ENCODE measurements at regions not wholly inside any gene's neighbourhood (a gene's known extent, or its start where the extent isn't known, plus 50 kb on each side); places are given as distances from the start of the nearest gene placed in this dataset.

GRCh38 chr11:11710556-11710955, 88.8 kb upstream of the GALNT18 start:
- H3K36me3 ChIP-seq = no peaks in the 10 kb centered on the region
- H3K27ac ChIP-seq = no peak overlapping the region
- DNase-seq = no peak
- peaks cover 0 to 8% (median 4%) of the 10 kb centered on the region in 3 donors for H3K9me3 ChIP-seq
- TF ChIP-seq POLR2A (IDR thresholded peaks at IDR 0.05) = no peak
- TF ChIP-seq, protein P1, sequence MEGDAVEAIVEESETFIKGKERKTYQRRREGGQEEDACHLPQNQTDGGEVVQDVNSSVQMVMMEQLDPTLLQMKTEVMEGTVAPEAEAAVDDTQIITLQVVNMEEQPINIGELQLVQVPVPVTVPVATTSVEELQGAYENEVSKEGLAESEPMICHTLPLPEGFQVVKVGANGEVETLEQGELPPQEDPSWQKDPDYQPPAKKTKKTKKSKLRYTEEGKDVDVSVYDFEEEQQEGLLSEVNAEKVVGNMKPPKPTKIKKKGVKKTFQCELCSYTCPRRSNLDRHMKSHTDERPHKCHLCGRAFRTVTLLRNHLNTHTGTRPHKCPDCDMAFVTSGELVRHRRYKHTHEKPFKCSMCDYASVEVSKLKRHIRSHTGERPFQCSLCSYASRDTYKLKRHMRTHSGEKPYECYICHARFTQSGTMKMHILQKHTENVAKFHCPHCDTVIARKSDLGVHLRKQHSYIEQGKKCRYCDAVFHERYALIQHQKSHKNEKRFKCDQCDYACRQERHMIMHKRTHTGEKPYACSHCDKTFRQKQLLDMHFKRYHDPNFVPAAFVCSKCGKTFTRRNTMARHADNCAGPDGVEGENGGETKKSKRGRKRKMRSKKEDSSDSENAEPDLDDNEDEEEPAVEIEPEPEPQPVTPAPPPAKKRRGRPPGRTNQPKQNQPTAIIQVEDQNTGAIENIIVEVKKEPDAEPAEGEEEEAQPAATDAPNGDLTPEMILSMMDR (IDR thresholded peaks at IDR 0.05) = no peak
- 76 to 79% methylated on average over 4 of the region's 4 CpGs for WGBS, 2 donors
- no peaks in the 10 kb centered on the region for H3K4me1 ChIP-seq
- intact Hi-C loops (cut with DNase I) = no loop called here
- H3K4me3 ChIP-seq = no peak overlapping the region
- no peaks in the 10 kb centered on the region for H3K27me3 ChIP-seq

DNA sequence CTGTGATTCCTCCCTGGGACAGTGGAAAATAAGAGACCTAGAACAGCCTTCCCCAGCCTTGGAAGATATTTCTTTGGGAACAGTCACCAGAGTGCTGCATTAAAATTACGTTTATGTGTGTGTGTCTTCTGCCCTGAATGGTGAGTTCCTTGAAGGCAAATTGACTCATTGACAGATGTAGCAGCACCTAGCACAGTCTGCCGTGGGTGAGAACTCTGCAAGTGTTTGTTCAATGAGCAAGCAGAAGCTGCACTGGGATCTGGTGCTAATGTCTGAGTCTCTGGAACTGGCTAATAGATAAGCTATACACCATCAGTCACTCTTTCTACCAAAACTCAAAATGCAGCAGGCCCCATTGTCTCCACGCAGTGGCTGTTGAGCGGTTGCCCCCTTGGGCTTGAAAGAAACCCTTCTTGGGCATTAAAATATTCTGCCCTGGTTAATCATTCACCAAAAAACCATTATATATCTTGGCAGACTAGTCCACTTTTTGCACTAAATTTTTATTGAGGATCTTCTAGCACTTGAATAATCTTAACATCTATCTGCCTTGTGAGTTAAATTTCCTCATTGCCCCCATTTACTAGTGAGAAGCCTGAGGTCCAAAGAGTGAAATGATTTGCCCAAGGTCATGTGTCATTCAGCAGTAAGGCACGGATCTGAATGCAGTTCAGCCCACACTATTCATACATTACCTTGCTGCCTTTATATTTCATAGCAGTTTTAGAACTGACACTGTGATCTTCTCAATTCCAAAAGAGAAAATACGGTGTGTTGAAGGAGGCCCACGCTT, 87.8 kb upstream of the GALNT18 start:
- no peak for DNase-seq
- no peaks in the 10 kb centered on the region for H3K27me3 ChIP-seq
- no peak overlapping the region for H3K27ac ChIP-seq
- intact Hi-C loops (cut with DNase I) = no loop called here
- no peak overlapping the region for H3K4me3 ChIP-seq
- H3K9me3 ChIP-seq = no peaks in the 10 kb centered on the region
- WGBS, 2 donors = 72 to 77% methylated on average over 7 of the region's 7 CpGs
- TF ChIP-seq, protein P1 (IDR thresholded peaks at IDR 0.05) = no peak
- no peak for TF ChIP-seq POLR2A (IDR thresholded peaks at IDR 0.05)
- H3K4me1 ChIP-seq = no peaks in the 10 kb centered on the region
- no peaks in the 10 kb centered on the region for H3K36me3 ChIP-seq

DNA sequence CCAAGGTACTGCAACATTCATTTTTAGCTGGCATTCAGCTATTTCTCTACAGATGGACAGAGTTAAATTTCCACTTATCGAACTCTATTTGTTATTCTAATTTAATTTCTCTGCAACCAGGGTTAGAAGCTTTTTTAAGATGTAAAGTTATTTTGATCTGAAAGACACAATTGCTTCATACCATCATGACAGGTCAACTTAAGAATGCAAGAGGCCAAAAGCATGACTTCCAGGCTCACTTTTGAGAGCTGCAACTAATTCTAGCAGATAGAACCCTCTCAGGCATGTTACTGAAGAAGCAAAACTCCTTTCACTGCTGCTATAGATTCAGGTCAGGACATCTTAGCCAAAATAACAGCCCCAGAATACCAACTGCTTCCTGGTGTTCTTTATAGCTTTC, 86.5 kb upstream of the GALNT18 start:
- TF ChIP-seq, protein P1 (IDR thresholded peaks at IDR 0.05) = no peak
- TF ChIP-seq POLR2A (IDR thresholded peaks at IDR 0.05) = no peak
- H3K27ac ChIP-seq = no peak overlapping the region
- H3K36me3 ChIP-seq = no peaks in the 10 kb centered on the region
- no peaks in the 10 kb centered on the region for H3K9me3 ChIP-seq
- no peaks in the 10 kb centered on the region for H3K4me1 ChIP-seq
- no peak overlapping the region for H3K4me3 ChIP-seq
- WGBS, 2 donors = 78 to 81% methylated on average over 1 of the region's 1 CpG
- H3K27me3 ChIP-seq = no peaks in the 10 kb centered on the region
- intact Hi-C loops (cut with DNase I) = no loop called here
- DNase-seq = no peak

- Histone ChIP-seq H3K4me3 (no peak overlapping the region), H3K27me3 (no peaks in the 10 kb centered on the region), H3K4me1 (no peaks in the 10 kb centered on the region), H3K36me3 (no peaks in the 10 kb centered on the region), H3K27ac (no peak overlapping the region), H3K9me3 (no peaks in the 10 kb centered on the region)
- no peak for DNase-seq
- 61 to 76% methylated on average over 3 to 4 of the region's 4 CpGs for WGBS, 2 donors
- TF ChIP-seq, protein P1 (IDR thresholded peaks at IDR 0.05) = no peak
- no peak for TF ChIP-seq POLR2A (IDR thresholded peaks at IDR 0.05)
- intact Hi-C loops (cut with DNase I) = no loop called here
These were observed 84.2 kb upstream of the GALNT18 start for GRCh38 chr11:11706028-11706427.

GRCh38 chr11:11703885-11704284, 82.1 kb upstream of the GALNT18 start:
- intact Hi-C loops (cut with DNase I) = no loop called here

More at GRCh38 chr11:11703885-11704284, 82.1 kb upstream of the GALNT18 start:
- Histone ChIP-seq H3K27me3 (no peaks in the 10 kb centered on the region), H3K4me1 (no peaks in the 10 kb centered on the region), H3K36me3 (no peaks in the 10 kb centered on the region), H3K27ac (no peak overlapping the region), H3K9me3 (no peaks in the 10 kb centered on the region), H3K4me3 (no peak overlapping the region)
- TF ChIP-seq, protein P1 (IDR thresholded peaks at IDR 0.05) = no peak
- TF ChIP-seq POLR2A (IDR thresholded peaks at IDR 0.05) = no peak
- no peak for DNase-seq
- 78 to 89% methylated on average over 1 of the region's 1 CpG for WGBS, 2 donors

Measured in esophagus squamous epithelium (tissue), 5 donors.